Activated CD4-positive, alpha-beta T cell treated with anti-CD3 and anti-CD28 coated beads, Interleukin-2, Interleukin-4, amounts not matched to agents 100 ng/mL and 50 ng/mL, durations not matched to agents 16 hours and 8 hours (primary cell): ENCODE measurements at regions not wholly inside any gene's neighbourhood (a gene's known extent, or its start where the extent isn't known, plus 50 kb on each side); places are given as distances from the start of the nearest gene placed in this dataset.
"Not testable (repeated sequence)": the region's sequence is repeated elsewhere in the genome, so short reads cannot be mapped to it uniquely, and the experiment has no call there.

Experiments used
- DNase-seq: peaks from one replicate; pipeline ENCODE4 v3.0.0-alpha.2; 2020; ENCODE audit warnings: low spot score

DNA sequence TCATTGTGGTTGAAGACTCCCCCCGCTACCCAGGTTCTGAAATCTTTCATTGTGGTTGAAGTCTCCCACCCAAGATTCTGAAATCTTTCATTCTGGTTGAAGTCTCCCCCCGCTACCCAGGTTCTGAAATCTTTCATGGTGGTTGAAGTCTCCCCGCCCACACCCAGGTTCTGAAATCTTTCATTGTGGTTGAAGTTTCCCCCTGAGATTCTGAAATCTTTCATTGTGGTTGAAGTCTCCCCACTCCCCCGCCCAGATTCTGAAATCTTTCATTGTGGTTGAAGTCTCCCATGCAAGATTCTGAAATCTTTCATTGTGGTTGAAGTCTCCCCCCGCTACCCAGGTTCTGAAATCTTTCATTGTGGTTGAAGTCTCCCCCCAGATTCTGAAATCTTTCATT, 916.0 kb downstream of the BRD1 start:
- not testable (repeated sequence) for DNase-seq

DNA sequence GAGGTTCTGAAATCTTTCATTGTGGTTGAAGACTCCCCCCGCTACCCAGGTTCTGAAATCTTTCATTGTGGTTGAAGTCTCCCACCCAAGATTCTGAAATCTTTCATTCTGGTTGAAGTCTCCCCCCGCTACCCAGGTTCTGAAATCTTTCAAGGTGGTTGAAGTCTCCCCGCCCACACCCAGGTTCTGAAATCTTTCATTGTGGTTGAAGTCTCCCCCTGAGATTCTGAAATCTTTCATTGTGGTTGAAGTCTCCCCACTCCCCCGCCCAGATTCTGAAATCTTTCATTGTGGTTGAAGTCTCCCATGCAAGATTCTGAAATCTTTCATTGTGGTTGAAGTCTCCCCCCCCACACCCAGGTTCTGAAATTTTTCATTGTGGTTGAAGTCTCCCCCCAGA, 916.6 kb downstream of the BRD1 start:
- not testable (repeated sequence) for DNase-seq

DNA sequence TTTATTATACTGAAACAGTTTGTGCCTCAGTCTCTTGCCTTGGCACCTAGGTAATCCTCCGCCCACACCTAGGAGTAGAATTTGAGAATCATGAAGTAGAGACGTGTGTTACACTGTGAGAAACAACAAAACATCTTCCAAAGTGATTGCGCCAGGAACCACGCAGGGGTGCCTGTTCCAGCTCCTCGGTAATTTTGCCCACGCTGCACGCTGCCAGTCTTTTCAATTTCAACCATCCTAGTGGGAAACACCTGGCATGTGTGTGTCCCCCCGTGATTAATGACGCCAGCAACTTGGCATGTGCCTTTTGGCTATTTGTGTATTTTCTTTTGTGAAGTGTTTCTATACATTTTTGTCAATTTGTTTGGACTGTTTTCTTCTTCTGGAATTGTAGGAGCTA, 919.1 kb downstream of the BRD1 start:
- no peak for DNase-seq

DNA sequence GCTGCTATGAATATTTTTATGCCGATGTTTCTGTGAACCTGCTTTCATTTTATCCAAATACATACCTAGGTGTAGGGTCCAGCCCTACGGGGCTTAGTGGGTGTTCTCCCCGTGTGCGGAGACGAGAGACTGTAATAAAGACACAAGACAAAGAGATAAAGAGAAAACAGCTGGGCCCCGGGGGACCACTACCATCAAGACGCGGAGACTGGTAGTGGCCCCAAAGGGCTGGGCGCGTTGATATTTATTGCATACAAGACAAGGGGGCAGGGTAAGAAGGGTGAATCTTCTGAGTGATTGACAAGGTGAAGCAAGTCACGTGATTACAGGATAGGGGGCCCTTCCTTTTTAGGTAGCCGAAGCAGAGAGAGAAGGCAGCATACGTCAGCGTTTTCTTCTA, 920.1 kb downstream of the BRD1 start:
- no peak for DNase-seq

DNA sequence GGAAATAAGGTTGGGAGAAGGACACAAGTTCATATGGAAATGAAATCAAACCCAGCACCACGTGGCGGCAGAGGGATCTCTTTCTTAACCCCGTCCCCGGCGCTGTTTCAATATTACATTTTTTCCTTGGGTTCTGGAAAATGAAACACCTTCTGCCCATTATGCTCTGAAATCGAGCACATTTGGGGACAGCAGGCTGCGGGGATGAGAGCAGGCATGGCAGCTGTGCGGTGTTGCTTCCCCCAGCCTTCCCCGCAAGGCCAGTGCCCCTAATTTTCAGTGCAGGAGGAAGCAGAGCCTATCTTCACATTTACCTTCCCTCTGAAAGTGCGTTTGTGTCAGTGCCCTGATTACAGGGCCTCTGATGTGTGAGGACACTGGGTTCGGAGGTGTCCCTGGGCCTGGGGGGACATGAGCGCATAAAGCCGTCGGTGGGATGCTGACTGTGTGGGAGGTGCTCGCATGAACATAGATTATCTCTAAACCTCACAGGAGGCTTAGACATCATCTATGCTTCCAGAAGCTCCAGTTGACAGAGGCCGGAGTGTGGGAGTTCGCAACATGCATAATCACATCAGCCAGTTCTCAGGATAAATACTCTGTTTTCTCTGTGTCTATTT, 921.3 kb downstream of the BRD1 start:
- DNase-seq = no peak

DNA sequence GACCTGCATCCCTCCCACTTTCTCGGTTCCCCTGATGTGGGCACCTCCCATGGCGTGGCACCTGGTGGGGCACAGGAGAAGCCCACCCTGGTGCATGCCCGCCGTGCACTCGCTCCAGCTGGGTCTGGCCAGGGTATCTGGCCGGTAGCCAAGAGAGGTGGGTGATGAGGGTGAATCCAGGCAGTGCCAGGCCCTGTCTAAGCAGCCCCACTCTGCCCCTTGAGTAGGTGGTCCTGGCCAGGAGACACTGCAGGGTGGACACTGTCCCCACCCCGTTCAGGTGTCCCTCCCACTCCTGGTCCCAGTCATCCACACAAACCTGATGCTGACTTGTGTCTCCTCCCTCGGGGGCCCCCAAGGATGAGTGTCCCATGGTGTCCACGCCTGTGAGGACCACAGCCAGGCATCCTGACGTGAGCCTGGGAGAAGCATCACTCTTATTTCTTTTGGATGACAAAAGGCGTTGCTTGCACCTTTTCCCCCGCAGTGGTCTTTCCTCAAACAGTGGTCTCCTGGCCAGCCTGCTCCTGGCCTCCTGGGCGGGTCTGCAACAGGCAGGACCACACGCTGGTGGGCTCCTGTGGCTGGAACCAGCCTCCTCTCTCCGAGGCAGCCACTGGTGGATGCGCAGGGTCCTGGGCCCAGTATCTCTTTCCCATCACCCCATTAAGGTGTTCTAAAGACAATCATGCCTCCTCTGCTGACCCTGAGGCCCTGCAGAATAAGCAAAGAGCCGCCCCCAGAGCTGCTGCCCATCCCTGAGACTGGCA, 922.3 kb downstream of the BRD1 start:
- DNase-seq = no peak

DNA sequence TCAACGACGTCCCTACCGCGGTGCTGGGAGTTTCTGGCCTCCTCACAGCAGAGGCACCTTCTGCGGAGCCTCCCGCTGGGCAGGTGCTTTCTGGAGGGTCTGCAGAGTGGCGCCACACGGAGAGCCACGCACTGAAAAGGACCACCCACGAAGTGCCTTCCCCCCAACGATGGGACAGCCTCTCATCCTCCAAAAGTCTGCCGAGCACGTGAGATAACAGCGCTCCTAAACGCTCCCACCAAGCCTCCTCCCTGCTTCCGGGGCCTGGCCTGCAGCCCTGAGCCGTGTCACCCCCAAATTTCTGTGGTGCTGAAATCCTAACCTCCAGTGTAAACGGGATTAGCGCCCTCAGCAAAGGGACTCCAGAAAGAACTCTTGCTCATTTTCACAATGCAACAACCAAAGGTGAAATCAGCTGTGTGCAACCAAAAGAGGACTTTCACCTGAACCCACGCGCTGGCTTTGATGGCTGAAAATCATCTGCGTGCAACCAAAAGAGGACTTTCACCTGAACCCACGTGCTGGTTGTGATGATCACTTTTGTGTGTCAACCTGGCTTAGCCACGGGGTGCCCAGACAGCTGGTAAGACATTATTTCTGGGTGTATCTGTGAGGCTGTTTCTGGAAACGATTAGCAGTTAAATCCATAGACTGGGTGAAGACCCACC, 924.6 kb downstream of the BRD1 start:
- no peak for DNase-seq

DNA sequence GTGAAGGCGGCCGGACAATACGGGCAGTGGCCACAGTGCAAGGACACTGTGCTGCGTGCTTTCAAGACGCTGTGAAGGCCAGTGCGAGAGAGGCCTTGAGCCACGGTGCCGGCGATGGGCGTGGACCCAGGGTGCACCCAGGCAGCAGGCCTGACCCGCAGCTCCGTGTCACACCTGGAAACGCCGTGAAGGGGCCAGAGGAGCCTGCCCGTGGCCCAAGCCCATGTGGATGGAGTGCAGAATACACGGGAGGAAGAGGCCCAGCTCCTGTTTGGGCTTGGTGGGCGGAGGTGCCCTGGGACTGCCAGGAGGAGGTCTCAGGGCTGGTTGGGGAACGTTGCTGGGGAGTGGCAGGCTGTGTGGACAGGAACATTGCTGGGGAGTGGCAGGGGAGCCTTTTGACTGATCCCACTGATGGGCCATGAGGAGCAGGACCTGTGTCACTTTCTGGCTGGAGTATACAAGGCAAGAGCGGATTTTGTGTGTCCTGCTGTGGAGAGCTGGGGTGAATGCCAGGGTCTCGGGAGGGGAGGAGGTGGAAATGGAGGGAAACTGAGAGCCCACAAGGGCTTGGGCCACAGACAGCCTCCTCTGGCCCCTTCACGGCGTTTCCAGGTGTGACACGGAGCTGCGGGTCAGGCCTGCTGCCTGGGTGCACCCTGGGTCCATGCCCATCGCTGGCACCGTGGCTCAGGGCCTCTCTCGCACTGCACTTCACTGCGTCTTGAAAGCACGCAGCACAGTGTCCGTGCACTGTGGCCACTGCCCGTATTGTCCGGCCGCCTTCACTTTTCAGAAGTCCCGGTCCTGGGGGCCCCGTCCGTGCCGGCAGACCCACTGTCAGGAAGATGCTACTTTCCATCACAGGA, 925.4 kb downstream of the BRD1 start:
- DNase-seq = no peak

DNA sequence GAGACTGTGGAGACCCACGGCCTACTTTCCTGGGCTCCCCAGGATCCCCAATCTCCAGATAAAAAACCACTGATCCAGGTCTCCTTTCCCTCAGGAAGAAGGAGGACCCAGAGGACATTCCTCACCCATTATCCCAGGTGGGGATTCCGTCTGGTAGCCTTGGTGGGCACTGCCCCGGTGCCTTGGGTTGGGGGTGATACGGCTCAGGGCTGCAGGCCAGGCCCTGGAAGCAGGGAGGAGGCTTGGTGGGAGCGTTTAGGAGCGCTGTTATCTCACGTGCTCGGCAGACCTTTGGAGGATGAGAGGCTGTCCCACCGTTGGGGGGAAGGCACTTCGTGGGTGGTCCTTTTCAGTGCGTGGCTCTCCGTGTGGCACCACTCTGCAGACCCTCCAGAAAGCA, 926.3 kb downstream of the BRD1 start:
- no peak for DNase-seq

DNA sequence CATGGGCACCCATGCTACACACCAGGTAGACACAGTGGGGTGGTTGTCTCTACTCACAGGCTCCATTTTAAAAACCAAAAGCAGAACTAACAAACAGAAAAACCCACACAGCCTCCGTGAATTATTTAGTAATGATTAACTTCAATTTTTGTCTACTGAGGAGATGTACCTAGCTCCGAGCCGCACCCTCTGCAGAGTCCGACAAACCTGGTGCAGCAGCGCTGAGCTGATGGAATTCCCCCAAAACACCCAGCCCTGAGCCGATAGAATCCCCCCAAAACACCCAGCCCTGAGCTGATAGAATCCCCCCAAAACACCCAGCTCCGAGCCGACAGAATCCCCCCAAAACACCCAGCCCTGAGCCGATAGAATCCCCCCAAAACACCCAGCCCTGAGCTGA, 927.0 kb downstream of the BRD1 start:
- no peak for DNase-seq

DNA sequence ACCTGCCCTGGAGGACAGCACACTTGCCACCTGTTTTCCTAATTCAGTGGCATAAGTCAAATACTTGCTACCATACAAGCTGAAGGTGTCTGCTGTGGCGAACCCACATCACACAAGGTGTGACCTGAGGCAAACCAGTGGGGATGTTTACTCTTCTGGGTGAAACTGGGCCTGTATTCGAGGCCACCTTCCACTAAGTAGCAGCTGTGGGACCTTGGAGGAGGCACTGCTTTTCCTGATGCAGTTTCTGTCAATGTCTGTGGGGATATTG, 927.4 kb downstream of the BRD1 start:
- no peak for DNase-seq

DNA sequence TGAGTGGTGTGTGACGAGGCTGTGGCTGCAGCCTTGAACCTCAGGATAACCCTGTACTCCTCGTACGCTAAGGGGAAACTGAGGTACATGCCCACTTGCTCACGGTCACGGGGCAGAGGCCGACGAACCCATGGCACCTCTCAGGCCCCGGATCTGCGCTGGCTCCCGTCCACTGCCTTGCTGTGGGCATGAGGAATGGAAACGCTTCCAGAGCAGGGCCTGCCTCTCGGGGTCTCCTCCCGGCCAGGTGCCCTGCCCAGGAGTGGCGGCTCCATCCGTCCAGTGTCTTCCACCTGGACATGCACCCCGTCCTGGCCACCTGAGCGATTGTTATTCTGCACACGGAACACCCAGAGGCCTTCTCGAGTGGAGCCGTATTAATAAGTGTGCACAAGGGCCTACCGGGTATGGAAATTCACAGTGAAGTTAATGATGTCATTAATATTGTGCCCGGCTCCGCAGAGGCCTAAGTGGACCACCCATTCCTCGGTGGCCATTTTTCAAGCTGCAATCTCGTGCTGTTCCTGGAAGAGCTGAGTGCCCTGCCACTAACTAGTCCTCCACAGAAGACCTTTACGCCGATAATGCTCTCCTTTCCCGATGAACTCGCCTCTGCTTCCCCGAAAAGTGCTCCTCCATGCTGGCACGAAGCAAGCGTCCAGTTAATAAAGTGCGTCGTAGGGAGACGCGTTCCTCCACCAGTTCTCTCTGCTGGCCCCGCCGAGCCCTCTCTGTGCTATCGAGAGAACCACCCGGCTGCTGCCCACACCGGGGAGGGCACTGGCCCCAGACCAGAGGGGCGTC, 927.9 kb downstream of the BRD1 start:
- no peak for DNase-seq

DNA sequence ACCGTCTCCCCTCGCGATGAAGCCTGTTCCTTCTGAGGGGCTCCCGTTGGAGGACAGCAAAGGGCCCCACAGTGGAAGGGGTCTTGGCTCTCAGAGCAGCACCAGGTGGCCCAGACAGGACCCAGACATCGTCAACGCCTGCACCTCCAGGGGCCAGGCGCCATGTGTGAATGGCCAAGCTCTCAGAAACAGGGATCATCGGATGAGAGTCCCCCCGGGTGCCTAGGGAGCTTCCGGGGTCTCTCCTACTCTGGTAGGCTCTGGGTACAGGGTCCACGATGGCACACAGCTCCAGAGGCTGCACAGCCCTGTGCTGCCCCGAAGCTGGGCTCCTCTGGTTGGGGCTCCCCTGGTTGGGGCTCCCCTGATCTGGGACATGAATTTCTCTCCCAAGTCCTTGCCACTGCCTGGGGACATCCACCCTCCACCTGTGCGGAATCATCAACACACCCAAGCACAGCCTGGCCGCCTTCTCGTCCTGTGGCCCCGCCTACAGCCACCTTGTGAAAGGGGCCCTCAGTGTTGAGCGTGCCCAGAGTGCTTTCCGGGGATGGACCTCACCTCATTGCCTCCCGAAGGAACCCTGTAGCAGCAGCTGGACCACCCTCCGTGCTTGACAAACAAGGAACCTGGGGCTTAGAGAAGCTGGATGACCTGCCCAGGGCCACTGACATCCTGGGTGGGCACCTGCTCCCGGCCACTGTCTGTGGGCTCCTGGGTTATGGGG, 929.0 kb downstream of the BRD1 start:
- DNase-seq = no peak

DNA sequence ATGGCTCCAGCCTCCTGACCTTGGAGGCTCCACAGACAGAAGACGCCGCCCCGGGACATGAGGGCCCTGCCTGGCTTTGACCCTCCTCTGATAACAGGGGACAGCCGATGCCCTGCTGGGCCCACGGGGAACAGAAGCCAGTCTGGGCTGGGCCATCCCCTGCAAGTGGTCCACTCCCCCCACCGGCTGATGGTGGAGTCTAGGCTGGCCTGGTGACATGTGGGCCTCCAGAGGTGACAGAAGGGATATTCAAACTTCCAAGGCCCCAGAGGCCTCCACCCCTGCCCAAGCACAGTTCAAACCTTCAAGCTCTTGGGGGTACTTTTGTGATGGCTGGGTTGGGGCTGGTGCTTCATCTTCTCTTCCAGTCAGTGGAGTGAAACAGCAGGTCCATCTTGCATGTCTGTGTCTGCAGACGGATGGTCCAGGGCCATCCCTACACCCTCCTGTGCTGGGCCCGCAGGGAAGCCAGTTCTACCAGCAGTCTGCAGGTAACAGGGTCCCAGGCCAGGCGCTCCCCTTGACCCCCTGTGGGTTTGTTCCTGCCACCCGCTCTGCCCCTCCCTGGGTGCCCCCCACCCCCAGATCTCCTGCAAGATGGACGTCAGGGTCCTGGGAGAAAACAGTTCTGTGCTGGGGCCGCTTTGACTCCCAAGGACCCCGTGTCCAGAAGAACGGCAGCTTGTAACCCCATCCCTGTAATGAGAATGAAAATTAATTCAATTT, 929.9 kb downstream of the BRD1 start:
- no peak for DNase-seq

DNA sequence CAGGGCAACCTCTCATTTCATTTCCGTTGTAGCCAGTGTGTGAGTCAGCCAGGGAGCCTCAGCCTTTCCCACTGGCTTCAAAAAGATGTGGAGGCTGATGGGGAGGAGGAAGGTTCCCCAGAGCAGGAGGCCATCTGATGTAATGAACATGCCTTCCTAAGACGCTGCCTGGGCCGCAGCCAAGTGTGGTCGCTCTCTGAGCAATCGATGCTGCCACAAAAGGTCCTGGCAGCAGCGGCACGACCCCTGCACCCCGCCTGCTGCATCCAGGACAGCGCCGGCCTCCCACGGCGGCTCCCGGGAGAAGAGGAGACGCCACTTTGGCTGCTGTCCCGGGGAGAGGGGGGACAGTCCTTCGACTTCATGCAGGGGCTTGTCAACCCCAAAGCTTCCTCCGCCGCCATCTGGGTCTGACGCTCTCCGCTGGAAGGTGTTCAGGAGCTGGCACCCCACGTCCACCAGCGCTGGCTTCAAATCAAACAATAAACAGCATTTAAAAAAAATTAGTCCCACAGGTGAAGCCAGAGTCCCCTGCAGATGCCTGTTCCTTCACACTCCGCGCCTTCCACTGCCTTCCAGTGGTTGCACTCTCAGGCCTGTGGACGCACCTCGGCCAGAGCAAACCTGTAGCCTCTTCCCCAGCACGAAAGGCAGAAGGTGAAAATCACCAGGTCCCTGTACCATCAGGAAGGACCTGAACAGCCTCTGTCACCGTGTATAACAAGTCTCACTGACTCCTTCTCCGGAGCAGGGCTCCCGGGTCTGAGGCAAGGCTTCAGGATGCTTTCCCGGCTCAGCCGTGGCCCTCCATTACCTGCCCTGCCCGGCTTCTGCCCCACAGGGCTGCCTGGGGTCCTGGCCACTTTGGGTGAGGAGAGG, 930.7 kb downstream of the BRD1 start:
- DNase-seq = no peak

DNA sequence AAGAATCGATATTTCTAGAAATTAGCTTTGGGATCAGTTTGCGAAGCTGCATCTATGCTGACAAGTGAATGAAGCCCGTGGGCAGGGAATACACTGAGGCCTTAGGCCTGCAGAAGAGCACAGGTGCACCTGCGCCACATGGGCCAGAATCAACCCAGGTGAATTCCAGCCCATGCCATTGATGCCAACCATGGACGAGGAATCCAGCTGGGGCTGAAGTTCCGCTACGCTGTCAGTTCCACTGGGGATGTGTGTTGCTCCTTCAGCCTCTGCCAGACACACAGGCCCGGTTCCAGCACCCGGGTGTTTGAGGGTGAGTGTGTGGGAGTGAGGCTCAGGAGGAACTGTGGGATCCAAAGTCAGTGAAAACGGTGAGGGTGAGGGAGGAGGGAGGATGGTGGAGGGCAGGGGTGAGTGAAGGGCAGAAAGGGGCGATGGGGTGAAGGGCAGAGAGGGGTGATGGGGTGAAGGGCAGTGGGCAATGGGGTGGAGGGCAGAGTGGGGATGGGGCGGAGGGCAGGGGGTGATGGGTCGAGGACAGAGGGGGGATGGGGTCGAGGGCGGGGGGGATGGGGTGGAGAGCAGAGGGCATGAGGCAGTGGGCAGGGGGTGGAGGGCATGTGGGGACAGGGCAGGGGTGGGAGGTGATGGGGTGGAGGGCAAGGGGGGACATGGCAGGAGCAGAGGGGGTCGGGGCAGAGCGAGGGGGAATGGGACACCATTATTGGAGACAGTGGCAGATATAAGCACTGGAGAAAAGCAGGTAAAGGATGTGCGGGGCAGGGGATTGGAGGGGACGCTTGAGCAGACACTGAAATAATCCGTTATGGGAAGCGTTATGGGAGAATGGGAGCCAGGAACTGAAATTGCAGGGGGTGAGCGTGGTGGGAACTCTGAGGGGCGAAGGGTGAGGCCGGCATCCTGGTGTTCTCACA, 931.6 kb downstream of the BRD1 start:
- no peak for DNase-seq

DNA sequence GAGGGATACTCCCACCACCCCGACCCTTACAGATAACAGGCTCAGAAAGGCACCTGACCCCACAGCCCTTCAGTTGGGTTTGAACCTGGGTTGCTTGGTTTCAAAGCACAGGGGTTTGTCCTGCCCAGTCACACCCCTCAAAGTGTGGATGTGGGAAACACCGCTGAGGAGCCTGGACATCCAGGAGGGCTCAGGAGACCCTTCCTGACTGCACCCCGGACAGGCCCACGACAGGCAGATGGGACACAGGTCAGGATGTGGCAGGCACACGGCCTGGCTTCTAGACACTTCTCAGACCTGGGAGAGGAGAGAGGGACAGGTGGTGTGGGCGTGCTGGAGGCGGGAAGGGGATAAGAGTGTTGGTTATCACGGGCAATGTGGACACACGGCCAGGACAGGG, 932.3 kb downstream of the BRD1 start:
- no peak for DNase-seq

DNA sequence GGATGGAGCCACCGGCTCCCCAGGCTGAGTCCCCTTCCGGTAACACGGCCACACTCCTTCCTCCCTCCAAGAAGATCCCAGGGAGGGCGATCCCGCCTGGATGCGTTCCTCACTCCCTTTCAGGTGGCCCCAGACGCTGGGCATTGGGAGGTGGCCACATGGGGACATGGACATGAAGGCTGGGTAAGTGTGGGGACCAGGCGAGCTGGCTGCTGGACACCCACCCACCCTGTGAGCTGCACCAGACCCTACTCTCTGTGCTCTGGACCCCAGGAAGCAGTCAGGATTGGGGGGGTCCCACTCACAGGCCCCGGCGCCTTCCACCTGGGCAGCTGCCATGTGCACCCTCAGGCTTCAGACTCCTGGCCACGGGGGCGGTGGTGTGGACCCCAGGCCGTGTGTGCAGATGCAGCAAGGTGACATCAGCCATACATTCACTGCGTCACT, 932.8 kb downstream of the BRD1 start:
- DNase-seq = no peak
